Gastrocnemius medialis (tissue), 4 donors: ENCODE measurements at regions not wholly inside any gene's neighbourhood (a gene's known extent, or its start where the extent isn't known, plus 50 kb on each side); places are given as distances from the start of the nearest gene placed in this dataset.

Source experiments
- POLR2A ChIP-seq, 2 donors: fragments of 450-650 bp; IDR thresholded peaks; one replicate each; pipeline ENCODE4 v1.6.1; 2017; ENCODE audit warnings: antibody characterized with exemption in 2 of 2, mild to moderate bottlenecking in 2 of 2, moderate library complexity in 2 of 2
- TF ChIP-seq, protein P1 (sequence below), 5 experiments: fragments of 450-650 bp in 3 of 5; fragments of 200-600 bp in 2 of 5; sonication (generic) in 2 of 5; IDR thresholded peaks in 4 of 5; conservative IDR thresholded peaks in 1 of 5; 1 replicate in 4 of 5; 2 replicates in 1 of 5; pipeline ENCODE4 v1.5.1; 2016 to 2019; ENCODE audit warnings: antibody characterized with exemption in 5 of 5, mild to moderate bottlenecking in 3 of 5, moderate library complexity in 3 of 5

GRCh38 chr5:152534641-152535040 lies 129.6 kb upstream of the NMUR2 start:
- TF ChIP-seq, protein P1, sequence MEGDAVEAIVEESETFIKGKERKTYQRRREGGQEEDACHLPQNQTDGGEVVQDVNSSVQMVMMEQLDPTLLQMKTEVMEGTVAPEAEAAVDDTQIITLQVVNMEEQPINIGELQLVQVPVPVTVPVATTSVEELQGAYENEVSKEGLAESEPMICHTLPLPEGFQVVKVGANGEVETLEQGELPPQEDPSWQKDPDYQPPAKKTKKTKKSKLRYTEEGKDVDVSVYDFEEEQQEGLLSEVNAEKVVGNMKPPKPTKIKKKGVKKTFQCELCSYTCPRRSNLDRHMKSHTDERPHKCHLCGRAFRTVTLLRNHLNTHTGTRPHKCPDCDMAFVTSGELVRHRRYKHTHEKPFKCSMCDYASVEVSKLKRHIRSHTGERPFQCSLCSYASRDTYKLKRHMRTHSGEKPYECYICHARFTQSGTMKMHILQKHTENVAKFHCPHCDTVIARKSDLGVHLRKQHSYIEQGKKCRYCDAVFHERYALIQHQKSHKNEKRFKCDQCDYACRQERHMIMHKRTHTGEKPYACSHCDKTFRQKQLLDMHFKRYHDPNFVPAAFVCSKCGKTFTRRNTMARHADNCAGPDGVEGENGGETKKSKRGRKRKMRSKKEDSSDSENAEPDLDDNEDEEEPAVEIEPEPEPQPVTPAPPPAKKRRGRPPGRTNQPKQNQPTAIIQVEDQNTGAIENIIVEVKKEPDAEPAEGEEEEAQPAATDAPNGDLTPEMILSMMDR (IDR thresholded peaks at IDR 0.05 in 4 of 5, conservative IDR thresholded peaks at IDR 0.05 in 1 of 5): no peak
- TF ChIP-seq POLR2A (IDR thresholded peaks at IDR 0.05): no peak
